RKO (cell line): ENCODE measurements at regions not wholly inside any gene's neighbourhood (a gene's known extent, or its start where the extent isn't known, plus 50 kb on each side); places are given as distances from the start of the nearest gene placed in this dataset.

Source experiments
- DNase-seq: peaks from one replicate; pipeline ENCODE4 v3.0.0-alpha.2; 2016; ENCODE audit warnings: low spot score

GRCh38 chr14:22337521-22337920, 251.5 kb downstream of the DAD1 start:
- no peak for DNase-seq

DNA sequence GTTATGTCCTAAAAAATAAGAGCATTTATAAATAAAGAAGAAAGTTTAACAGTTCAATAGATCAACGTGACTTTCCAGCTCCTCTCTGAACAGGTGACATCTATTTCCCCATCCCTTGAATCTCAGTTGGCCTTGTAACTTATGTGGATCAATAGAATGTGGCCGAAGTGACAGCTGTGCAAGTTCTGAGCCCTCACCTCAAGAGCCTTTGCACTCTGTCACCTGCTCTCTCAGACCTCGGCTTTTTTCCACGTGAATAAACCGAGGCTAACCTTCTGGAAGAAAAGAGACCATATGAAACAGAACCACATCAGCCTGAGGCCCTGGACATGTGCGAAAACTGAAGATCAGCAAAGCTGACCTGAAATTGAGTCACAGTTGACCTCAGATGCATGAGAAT, 253.0 kb downstream of the DAD1 start:
- DNase-seq: no peak

GRCh38 chr14:22334627-22335026, 254.4 kb downstream of the DAD1 start:
- no peak for DNase-seq

- DNase-seq: no peak
Measured at GRCh38 chr14:22334275-22334577, 254.8 kb downstream of the DAD1 start.

DNA sequence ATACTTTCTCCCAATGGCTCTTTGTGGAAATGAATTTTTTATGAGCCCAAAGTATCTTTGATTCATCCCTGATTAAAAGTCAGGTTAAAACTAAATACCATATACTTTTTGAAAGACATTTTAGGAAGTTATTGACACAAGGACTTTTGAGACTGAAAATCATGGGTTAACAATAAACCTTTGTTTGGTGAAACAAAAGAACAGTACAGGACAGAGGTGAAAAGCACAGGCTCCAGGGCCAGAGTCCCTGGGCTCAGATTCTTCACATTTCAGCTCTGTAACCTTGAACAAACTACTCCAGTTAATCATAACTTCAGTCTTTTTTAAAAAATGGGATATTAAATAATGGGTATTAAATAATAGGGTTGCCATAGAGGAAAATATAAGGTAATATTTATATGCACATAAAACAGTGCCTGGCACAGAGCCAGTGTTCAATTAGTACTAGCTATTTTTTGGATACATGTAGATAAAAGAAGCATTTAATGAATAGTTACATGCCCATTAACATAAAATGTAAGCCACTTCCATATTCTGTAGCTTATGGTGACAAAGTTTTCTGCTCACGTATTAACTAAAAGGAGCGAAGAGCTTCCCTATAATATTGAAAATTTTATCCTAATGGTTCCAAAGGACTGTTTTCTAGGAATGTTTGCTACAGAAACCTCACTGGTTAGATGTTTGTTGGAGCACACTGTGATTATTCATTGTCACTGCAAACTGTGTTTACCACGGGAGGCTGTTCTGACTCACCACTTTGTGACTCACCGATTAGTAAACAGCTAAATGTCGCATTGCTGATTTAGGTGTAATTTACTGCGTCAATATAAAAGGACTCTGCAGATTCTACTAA, 255.4 kb downstream of the DAD1 start:
- DNase-seq: peak; percentile 85

GRCh38 chr14:22332686-22333421, 256.2 kb downstream of the DAD1 start:
- DNase-seq: no peak

GRCh38 chr14:22329371-22329770, 259.7 kb downstream of the DAD1 start:
- no peak for DNase-seq

- DNase-seq: no peak
Measured at GRCh38 chr14:22325676-22326400, 263.2 kb downstream of the DAD1 start.

DNA sequence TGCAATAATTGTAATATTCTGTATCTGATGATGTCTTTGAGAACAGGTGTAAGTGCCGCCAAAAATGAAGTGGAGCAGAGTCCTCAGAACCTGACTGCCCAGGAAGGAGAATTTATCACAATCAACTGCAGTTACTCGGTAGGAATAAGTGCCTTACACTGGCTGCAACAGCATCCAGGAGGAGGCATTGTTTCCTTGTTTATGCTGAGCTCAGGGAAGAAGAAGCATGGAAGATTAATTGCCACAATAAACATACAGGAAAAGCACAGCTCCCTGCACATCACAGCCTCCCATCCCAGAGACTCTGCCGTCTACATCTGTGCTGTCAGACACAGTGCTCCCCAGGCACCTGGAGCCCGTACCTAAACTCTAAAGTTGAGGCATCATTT, 268.7 kb downstream of the DAD1 start:
- no peak for DNase-seq

DNA sequence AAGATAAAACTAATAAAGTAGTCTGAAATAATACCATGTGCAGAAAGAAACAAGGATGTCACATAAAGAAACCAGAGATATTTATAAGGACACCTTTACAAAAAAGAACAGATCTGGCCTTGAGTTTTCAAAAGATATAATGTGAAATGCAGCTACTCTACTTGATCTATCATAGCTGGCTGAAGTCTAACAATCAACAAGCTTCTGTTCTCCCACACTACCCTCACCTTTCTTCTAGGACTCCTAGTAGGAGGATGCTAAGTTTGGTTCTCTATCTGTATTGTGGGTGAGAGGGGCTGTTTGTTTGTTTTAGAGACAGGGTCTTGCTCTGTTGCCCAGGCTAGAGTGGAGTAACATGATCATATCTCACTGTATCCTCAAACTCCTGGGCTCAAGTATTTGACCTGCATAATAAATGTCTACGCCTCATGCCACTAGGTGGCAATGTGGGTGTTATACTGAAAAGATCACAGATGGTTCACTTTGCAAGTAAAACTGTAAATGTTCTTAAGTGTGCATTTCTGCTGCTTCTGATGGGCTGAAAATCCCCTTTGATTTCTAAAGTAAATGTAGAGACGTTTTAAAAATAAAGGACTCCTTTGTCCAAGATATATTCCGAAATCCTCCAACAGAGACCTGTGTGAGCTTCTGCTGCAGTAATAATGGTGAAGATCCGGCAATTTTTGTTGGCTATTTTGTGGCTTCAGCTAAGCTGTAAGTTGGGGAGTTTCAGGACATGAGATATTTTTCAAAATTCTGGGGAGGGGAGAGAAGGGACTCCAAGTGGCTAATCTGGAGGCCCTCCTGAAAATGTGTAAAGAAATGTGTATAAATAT, 269.3 kb downstream of the DAD1 start:
- peak; percentile 65 for DNase-seq

- no peak for DNase-seq
Measured at GRCh38 chr14:22318951-22319350, 270.1 kb downstream of the DAD1 start.

DNA sequence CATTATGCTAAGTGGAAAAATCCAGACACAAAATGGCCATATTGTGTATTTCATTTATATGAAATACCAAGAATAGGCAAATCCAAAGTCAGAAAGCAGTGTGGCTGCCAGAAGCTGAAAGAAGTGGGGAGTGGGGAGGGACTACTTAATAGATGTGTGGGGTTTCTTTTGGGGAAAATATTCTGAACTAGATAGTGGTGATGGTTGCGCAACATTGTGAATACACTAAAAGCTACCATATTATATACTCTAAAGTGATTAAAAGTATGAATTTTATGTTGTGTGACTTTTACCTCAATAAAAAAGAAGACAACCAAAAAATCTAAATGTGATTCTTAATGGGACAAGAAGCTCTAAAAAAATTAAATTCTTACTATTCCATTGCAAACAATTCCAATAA, 272.6 kb downstream of the DAD1 start:
- DNase-seq: no peak

DNA sequence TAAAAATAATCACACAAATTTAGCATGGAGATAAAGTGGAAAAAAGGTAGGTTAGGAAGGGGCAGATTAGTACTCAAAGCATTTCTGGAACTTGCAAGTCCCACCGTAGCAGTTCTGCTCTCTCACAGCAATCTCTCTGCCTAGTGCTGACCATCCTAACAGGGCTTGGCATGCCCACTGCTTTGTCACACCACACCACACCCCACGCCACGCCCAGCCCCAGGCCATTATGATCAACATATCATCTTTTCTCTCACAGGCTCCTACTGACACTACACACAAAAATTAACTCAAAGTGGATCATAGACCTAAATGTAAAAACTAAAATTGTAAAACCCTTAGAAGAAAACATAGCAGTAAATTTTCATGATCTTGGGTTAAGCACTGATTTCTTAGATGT, 273.7 kb downstream of the DAD1 start:
- no peak for DNase-seq

GRCh38 chr14:22314183-22314820, 274.7 kb downstream of the DAD1 start:
- peak; percentile 70 for DNase-seq

- peak; percentile 25 for DNase-seq
Measured at GRCh38 chr14:22313172-22313801, 275.7 kb downstream of the DAD1 start.

DNA sequence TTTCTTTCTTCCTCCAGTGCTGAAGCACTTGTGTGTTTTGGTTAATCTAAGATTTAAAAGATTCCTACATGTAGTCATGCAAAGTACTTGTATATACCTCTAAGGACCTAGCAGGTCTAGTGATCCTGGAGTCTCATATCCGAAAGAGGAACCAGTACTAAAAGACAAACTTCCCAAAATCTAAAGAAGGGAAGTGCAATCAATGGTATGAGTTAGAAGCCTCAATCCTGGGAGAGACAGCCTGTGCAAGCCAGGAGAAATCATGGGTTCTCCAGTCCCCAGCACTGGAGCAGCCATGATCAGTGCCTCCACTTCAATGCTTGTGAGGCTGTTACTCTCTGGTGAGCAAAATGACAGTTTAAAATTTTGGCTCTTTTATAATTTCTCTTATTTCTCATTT, 277.4 kb downstream of the DAD1 start:
- no peak for DNase-seq

DNA sequence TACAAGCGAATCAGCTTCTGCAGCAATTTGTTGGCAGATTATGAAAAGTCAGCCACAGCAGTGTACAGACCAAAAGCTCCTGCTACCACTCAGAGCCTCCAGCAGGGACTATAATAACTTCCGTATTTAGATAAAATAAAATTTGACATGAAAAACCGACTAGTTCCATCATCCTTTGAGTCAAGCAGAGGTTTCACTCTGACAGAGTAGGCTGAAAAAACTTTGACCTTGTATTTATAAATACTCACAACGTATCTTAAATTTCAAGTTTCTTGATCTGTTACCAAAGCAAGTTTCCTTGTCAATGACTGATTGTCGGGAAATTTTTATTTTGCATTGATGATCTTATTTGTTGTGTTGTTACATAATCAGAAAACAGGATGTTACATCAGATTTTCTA, 283.4 kb downstream of the DAD1 start:
- DNase-seq: no peak

- no peak for DNase-seq
Measured at GRCh38 chr14:22304326-22304725, 284.7 kb downstream of the DAD1 start.

- peak; percentile 37 for DNase-seq
Measured at GRCh38 chr14:22303589-22304195, 285.3 kb downstream of the DAD1 start.

GRCh38 chr14:22300646-22301045, 288.4 kb downstream of the DAD1 start:
- DNase-seq: no peak

DNA sequence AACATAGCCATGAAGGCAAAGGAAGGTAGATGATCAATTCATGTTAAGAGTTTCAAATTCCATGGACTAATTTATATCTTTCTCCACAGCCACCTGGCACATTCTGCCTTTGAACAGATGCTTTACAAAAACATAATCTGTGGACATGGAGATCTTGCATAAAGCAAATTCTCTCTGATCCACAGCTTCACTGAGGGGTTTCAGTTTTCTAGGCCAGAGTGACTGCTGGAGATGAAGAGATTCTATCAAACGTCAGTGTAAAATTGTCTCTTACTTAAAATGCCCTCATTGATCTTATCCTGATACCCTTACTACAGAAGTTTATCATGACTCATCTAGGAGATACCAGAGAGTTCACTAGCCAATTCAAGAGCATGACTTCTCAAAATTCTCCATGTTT, 291.6 kb downstream of the DAD1 start:
- no peak for DNase-seq
